ENCODE measurements at regions not wholly inside any gene's neighbourhood (a gene's known extent, or its start where the extent isn't known, plus 50 kb on each side); places are given as distances from the start of the nearest gene placed in this dataset.

DNA sequence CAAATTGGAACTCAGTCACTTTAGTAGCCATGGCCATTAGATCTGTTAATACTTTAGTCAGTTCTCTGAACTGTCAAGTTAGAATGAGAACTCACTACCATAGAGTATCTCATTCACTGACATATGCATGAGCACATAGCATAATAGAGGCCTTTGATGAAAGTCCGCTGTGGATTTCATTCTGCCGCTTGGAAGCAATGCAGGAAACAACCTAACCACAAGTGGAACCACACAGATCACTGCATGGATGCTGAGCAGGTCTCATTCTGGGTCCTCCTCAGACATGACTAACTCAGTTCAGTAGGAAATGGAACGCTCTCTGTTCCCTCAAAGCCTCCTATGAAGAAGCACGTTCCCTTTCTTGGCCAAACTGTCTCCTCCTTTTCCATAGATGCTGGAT, 1624.8 kb upstream of the TENM3 start:
- no peaks in the 10 kb centered on the region for H3K36me3 ChIP-seq (replicated peaks in 1 of 2; ENCODE audit: control insufficient read depth in 1 of 2, insufficient read depth in 2 of 2, low read length in 2 of 2)
- Mint-ChIP-seq H3K4me1 (no peaks in the 10 kb centered on the region), H3K36me3 (no peaks in the 10 kb centered on the region), H3K27me3 (ENCODE audit: low read depth in 3 of 3) (peaks cover 0 to under 1% (median 0%) of the 10 kb centered on the region in 3 donors), H3K4me3 (no peak overlapping the region), H3K9me3 (peaks cover 0 to 3% (median 0%) of the 10 kb centered on the region in 7 donors), H3K27ac (no peak overlapping the region)
- H3K79me2 ChIP-seq (ENCODE audit: insufficient read depth, low read length) = no peaks in the 10 kb centered on the region
- no peak overlapping the region for H3K4me3 ChIP-seq (replicated peaks in 1 of 3; ENCODE audit: low read depth in 2 of 3, low read length in 3 of 3)
- no peaks in the 10 kb centered on the region for H3K4me1 ChIP-seq (ENCODE audit: control insufficient read depth in 1 of 2, insufficient read depth in 2 of 2, low read length in 2 of 2)
- 0% methylated on average over 2 of the region's 4 CpGs for WGBS (ENCODE audit: insufficient coverage)
- no peak overlapping the region for H3K4me2 ChIP-seq (replicated peaks; ENCODE audit: extremely low read depth, low read length, poor library complexity, severe bottlenecking)
- no peak overlapping the region for H3K27ac ChIP-seq (ENCODE audit: low read depth in 1 of 2, low read length in 2 of 2)
- H3K27me3 ChIP-seq (ENCODE audit: control insufficient read depth in 2 of 2, insufficient read depth in 2 of 2, low read length in 2 of 2) = no peaks in the 10 kb centered on the region
- H3K9me3 ChIP-seq (replicated peaks in 1 of 2; ENCODE audit: control insufficient read depth in 1 of 2, insufficient read depth in 1 of 2, low read length in 2 of 2) = no peaks in the 10 kb centered on the region
- DNase-seq = no peak
- no peak overlapping the region for H2AFZ ChIP-seq (ENCODE audit: insufficient read depth, low read depth, low read length, poor library complexity, severe bottlenecking)
- H3K9ac ChIP-seq (ENCODE audit: insufficient read depth, low read length, poor library complexity, severe bottlenecking) = no peak overlapping the region
- H4K20me1 ChIP-seq (ENCODE audit: insufficient read depth, low read length) = no peaks in the 10 kb centered on the region
- TF ChIP-seq, protein P1, sequence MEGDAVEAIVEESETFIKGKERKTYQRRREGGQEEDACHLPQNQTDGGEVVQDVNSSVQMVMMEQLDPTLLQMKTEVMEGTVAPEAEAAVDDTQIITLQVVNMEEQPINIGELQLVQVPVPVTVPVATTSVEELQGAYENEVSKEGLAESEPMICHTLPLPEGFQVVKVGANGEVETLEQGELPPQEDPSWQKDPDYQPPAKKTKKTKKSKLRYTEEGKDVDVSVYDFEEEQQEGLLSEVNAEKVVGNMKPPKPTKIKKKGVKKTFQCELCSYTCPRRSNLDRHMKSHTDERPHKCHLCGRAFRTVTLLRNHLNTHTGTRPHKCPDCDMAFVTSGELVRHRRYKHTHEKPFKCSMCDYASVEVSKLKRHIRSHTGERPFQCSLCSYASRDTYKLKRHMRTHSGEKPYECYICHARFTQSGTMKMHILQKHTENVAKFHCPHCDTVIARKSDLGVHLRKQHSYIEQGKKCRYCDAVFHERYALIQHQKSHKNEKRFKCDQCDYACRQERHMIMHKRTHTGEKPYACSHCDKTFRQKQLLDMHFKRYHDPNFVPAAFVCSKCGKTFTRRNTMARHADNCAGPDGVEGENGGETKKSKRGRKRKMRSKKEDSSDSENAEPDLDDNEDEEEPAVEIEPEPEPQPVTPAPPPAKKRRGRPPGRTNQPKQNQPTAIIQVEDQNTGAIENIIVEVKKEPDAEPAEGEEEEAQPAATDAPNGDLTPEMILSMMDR (IDR thresholded peaks at IDR 0.05) = no peak
- intact Hi-C loops (cut with micrococcal nuclease) = no loop called here

DNA sequence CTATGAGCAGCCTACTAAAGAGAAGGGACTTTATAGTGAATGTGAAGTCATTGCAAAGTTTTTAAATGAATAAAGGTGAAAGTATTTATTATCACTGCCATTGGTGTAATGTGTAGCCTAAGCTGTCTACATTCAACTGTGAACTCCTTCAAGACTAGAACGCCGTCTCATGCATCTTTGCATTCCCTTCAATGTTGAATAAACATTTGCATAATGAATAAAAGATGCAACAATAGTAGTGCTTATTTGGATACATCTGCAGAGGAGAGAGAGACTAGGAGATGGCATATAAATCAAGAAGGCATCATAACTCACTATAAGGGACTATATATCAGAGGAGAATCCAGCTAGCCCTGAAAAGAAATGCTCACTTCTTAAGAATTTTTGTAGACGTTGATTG, 1623.8 kb upstream of the TENM3 start:
- intact Hi-C loops (cut with micrococcal nuclease) = no loop called here
- no peak for DNase-seq
- no peak overlapping the region for H3K4me3 Mint-ChIP-seq
- TF ChIP-seq, protein P1 (IDR thresholded peaks at IDR 0.05) = no peak
- H3K9me3 ChIP-seq (replicated peaks in 1 of 2; ENCODE audit: control insufficient read depth in 1 of 2, insufficient read depth in 1 of 2, low read length in 2 of 2) = no peaks in the 10 kb centered on the region
- H3K79me2 ChIP-seq (ENCODE audit: insufficient read depth, low read length) = no peaks in the 10 kb centered on the region
- peaks cover 0 to 3% (median 0%) of the 10 kb centered on the region in 7 donors for H3K9me3 Mint-ChIP-seq
- H2AFZ ChIP-seq (ENCODE audit: insufficient read depth, low read depth, low read length, poor library complexity, severe bottlenecking) = no peak overlapping the region
- no peak overlapping the region for H3K9ac ChIP-seq (ENCODE audit: insufficient read depth, low read length, poor library complexity, severe bottlenecking)
- H3K36me3 ChIP-seq (replicated peaks in 1 of 2; ENCODE audit: control insufficient read depth in 1 of 2, insufficient read depth in 2 of 2, low read length in 2 of 2) = no peaks in the 10 kb centered on the region
- H3K4me3 ChIP-seq (replicated peaks in 1 of 3; ENCODE audit: low read depth in 2 of 3, low read length in 3 of 3) = no peak overlapping the region
- no peaks in the 10 kb centered on the region for H3K4me1 Mint-ChIP-seq
- no peak overlapping the region for H3K4me2 ChIP-seq (replicated peaks; ENCODE audit: extremely low read depth, low read length, poor library complexity, severe bottlenecking)
- no peak overlapping the region for H3K27ac ChIP-seq (ENCODE audit: low read depth in 1 of 2, low read length in 2 of 2)
- no peaks in the 10 kb centered on the region for H3K36me3 Mint-ChIP-seq
- H3K27ac Mint-ChIP-seq = no peak overlapping the region
- H4K20me1 ChIP-seq (ENCODE audit: insufficient read depth, low read length) = no peaks in the 10 kb centered on the region
- H3K27me3 ChIP-seq (ENCODE audit: control insufficient read depth in 2 of 2, insufficient read depth in 2 of 2, low read length in 2 of 2) = no peaks in the 10 kb centered on the region
- peaks cover 0 to 2% (median 0%) of the 10 kb centered on the region in 3 donors for H3K27me3 Mint-ChIP-seq (ENCODE audit: low read depth in 3 of 3)
- WGBS (ENCODE audit: insufficient coverage) = no CpG with 5 or more reads among the region's 3 CpGs
- H3K4me1 ChIP-seq (ENCODE audit: control insufficient read depth in 1 of 2, insufficient read depth in 2 of 2, low read length in 2 of 2) = no peaks in the 10 kb centered on the region

Measured in CD14-positive monocyte (primary cell).